ENCODE measurements at regions not wholly inside any gene's neighbourhood (a gene's known extent, or its start where the extent isn't known, plus 50 kb on each side); places are given as distances from the start of the nearest gene placed in this dataset.

DNA sequence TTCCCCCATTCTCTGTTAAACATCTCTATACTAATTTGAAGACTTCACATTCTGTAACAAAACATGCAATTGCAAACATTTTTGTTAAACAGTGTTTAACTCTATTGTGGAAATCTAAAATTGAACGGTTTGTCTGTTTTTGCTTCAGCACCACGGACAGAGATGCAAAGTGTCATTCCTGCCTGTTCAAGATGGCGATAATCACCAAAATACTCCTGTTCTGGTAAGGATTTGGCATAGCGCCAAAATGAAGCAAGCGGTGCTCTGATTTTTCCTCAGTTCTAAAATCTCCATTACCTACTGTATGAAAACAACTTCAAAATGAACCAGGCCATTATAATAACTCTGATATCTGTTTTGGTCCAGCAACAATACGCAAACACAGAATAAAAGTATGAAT is 129.7 kb upstream of the TUSC7 start:
- Histone ChIP-seq H2AK5ac (ENCODE audit: insufficient read length, low read length) (no peak overlapping the region), H4K8ac (replicated peaks; ENCODE audit: insufficient read length, low read depth, low read length) (no peak overlapping the region), H3K27me3 (ENCODE audit: insufficient read depth, low read length) (no peaks in the 10 kb centered on the region), H3K23ac (ENCODE audit: insufficient read length, low read depth, low read length) (no peak overlapping the region), H4K5ac (ENCODE audit: insufficient read length, low read depth, low read length) (no peak overlapping the region), H3K18ac (ENCODE audit: insufficient read length, low read depth, low read length) (no peak overlapping the region), H3K4me2 (ENCODE audit: insufficient read depth, insufficient read length, low read length) (no peak overlapping the region), H4K91ac (ENCODE audit: insufficient read length, low read depth, low read length) (no peak overlapping the region), H2BK5ac (ENCODE audit: insufficient read length, low read length) (no peak overlapping the region), H3K23me2 (ENCODE audit: insufficient read length, low read depth, low read length, poor library complexity, severe bottlenecking) (no peaks in the 10 kb centered on the region), H3K9ac (ENCODE audit: extremely low read depth, insufficient read length, low read length) (no peak overlapping the region), H3K4ac (ENCODE audit: low read depth, low read length) (no peak overlapping the region), H3K79me1 (ENCODE audit: insufficient read depth, low read depth, low read length, poor library complexity, severe bottlenecking) (no peaks in the 10 kb centered on the region), H3K9me3 (ENCODE audit: control insufficient read depth, low read depth, low read length) (no peaks in the 10 kb centered on the region), H2BK15ac (ENCODE audit: low read depth, low read length) (no peak overlapping the region), H3K14ac (ENCODE audit: insufficient read depth, low read length) (no peak overlapping the region), H3K79me2 (ENCODE audit: insufficient read depth, low read length) (no peaks in the 10 kb centered on the region), H3K27ac (ENCODE audit: insufficient read length, low read depth, low read length) (no peak overlapping the region), H2BK12ac (ENCODE audit: insufficient read length, low read depth, low read length) (no peak overlapping the region), H3K56ac (ENCODE audit: insufficient read length, low read depth, low read length) (no peak overlapping the region), H2BK20ac (ENCODE audit: low read depth, low read length, poor library complexity, severe bottlenecking) (no peak overlapping the region), H4K20me1 (ENCODE audit: control insufficient read depth, insufficient read depth, insufficient read length) (no peaks in the 10 kb centered on the region), H3K4me1 (ENCODE audit: insufficient read depth, low read length) (no peaks in the 10 kb centered on the region), H2AFZ (ENCODE audit: low read length) (no peak overlapping the region), H2BK120ac (ENCODE audit: low read depth, low read length, poor library complexity, severe bottlenecking) (no peak overlapping the region), H3T11ph (ENCODE audit: low read length) (no peak overlapping the region)
- H3K4me1 Mint-ChIP-seq = no peaks in the 10 kb centered on the region
- H3K27ac Mint-ChIP-seq = no peak overlapping the region
- H3K4me3 Mint-ChIP-seq = no peak overlapping the region
- TF ChIP-seq, protein P1, sequence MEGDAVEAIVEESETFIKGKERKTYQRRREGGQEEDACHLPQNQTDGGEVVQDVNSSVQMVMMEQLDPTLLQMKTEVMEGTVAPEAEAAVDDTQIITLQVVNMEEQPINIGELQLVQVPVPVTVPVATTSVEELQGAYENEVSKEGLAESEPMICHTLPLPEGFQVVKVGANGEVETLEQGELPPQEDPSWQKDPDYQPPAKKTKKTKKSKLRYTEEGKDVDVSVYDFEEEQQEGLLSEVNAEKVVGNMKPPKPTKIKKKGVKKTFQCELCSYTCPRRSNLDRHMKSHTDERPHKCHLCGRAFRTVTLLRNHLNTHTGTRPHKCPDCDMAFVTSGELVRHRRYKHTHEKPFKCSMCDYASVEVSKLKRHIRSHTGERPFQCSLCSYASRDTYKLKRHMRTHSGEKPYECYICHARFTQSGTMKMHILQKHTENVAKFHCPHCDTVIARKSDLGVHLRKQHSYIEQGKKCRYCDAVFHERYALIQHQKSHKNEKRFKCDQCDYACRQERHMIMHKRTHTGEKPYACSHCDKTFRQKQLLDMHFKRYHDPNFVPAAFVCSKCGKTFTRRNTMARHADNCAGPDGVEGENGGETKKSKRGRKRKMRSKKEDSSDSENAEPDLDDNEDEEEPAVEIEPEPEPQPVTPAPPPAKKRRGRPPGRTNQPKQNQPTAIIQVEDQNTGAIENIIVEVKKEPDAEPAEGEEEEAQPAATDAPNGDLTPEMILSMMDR (conservative IDR thresholded peaks at IDR 0.05) = no peak
- H3K9me3 Mint-ChIP-seq = no peaks in the 10 kb centered on the region
- H3K36me3 Mint-ChIP-seq (ENCODE audit: insufficient read depth in 1 of 3, low read depth in 3 of 3) = no peaks in the 10 kb centered on the region
- WGBS (ENCODE audit: extremely low coverage, insufficient read length, low lambda C conversion rate) = no CpG with 5 or more reads among the region's 6 CpGs
- no peak for DNase-seq
- no peaks in the 10 kb centered on the region; the same call in 1 of the 2 replicates for H3K27me3 Mint-ChIP-seq (ENCODE audit: low read depth)
